Embryonic facial prominence (tissue), 1 donor: ENCODE measurements at regions not wholly inside any gene's neighbourhood (a gene's known extent, or its start where the extent isn't known, plus 50 kb on each side); places are given as distances from the start of the nearest gene placed in this dataset.
"Not testable (repeated sequence)": the region's sequence is repeated elsewhere in the genome, so short reads cannot be mapped to it uniquely, and the experiment has no call there.

Experiments used
- DNase-seq: peaks from one replicate; pipeline ENCODE4 v3.0.0-alpha.2; 2016; ENCODE audit errors: extremely low spot score

GRCh38 chr9:21694424-21694823 is 108.0 kb upstream of the MTAP start:
- no peak for DNase-seq

DNA sequence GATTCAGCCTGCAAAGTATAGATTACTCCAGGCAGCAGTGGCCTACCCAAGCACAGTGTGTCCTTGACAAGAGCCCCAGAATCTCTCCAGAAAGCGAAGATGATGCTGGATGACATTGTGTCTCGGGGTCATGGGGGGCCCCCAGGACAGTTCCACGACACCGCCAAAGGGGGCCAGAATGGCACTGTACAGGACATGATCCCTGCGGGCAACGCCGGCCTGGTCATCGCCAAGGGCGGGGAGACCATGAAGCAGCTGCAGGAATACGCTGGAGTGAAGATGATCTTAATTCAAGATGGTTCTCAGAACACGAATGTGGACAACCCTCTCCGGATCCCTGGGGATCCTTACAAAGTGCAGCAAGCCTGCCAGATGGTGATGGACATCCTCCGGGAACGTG is 107.0 kb upstream of the MTAP start:
- DNase-seq: no peak

GRCh38 chr9:21695874-21696341 is 106.5 kb upstream of the MTAP start:
- no peak for DNase-seq

GRCh38 chr9:21696411-21696871 is 106.0 kb upstream of the MTAP start:
- DNase-seq: no peak

- DNase-seq: no peak
These were observed 94.2 kb upstream of the MTAP start for GRCh38 chr9:21708260-21708711.

- no peak for DNase-seq
These were observed 93.6 kb upstream of the MTAP start for GRCh38 chr9:21708856-21709255.

DNA sequence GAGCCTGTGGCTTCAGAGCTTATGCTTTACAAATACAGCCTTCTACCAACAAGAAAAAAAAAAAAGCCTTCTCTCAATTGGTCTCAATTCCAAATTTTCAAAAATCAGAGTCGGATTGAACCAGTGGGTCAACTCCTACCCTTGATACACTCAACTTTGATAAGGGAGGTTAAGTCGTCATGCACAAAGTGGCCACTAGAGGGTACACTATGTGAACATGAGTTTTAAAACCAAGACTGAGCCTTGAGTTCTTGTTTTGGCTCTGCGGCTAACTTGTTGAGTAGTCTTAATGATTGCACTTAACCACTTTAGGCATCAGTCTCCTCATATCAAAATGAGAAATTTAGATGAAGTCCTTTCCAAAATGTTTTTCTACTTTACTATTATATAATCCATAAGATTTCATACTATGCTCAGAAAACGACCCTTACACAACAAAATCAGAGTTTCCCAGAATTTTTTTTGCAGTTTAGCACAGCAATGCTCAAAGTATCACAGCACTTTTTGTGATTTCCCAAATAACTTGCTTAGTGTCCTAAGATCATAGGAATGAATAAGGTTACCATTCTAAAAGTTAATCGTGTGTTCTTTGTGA is 92.9 kb upstream of the MTAP start:
- DNase-seq: no peak

DNA sequence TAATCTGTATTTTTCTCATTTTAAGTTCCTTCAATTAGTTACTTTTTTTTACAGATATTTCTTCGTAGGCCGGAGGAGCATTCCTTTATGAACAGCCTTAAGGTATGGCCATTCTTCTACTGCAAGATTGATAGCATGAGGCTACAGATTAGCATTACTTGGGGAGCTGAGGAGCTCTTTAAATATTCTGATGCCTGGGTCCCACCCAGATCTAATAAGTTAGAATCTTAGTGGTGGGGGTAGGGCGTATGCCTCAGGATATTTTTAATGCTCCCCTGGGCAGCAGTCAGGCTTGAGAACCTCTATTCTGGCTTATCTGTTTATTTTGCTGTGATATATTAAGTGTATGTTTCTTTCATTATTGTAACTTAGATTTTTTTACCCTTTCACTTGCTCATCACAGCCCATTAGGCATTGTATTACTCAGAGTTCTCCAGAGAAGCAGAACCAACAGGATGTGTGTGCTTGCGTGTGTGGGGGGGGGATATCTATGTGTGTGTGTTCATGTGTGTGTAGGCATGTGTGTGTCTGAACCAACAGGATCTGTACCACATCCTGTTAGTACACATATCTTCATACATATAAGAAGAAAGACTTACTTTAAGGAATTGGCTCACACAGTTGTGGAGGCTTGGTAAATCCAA is 91.8 kb upstream of the MTAP start:
- no peak for DNase-seq

- DNase-seq: no peak
These were observed 90.9 kb upstream of the MTAP start for GRCh38 chr9:21711504-21711903.

GRCh38 chr9:21715408-21715807 is 87.0 kb upstream of the MTAP start:
- no peak for DNase-seq

DNA sequence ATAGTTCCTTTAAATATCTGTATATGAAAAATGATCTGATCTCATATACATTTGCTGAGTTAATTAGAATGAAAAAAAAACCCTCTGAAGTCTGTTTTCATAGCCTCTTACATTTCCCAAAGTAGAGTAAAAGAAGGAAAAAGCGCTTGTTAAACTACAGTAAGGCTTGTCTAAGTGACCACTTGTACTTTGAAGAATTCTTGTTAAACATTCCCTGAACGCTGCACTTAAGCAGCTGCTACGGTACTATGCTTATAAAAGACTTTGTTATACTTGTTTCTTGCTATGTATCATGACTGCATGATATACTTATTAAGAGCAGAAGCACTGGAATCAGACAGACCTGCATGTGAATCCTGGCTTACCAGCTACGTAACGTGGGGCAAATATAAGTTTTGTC is 81.7 kb upstream of the MTAP start:
- no peak for DNase-seq

DNA sequence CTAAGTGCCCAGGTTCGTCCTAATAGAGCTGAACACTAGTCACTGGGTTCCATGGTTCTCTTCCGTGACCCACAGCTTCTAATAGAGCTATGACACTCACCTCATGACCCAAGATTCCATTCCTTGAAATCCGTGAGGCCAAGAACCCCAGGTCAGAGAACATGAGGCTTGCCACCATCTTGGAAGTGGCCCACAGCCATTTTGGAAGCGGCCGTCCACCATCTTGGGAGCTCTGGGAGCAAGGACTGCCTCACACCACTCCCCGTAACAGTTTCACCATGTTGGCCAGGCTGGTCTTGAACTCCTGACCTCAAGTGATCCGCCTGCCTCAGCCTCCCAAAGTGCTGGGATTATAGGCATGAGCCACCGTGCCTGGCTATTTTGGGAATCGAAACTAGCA is 75.0 kb upstream of the MTAP start:
- not testable (repeated sequence) for DNase-seq

DNA sequence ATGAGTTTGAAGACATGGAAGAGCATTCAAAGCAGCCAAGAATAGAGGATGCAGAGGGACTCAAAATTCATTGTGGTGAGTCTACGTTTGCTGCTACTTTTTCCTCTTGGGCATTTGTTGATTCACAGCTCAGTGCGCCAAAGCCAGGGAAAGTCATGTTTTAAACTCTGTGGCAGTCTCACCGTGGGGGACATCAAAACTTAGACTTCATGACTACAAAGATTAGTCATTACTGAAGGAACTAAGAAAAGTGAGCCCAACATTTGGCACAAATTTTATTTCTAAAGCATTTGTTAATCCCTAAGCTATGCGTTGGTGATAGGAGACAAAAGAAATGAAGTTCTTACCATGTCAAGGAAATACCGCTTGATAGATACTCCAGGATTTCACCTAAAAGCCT is 73.7 kb upstream of the MTAP start:
- DNase-seq: no peak

- no peak for DNase-seq
These were observed 72.8 kb upstream of the MTAP start for GRCh38 chr9:21729648-21730047.

- DNase-seq: no peak
These were observed 71.5 kb upstream of the MTAP start for GRCh38 chr9:21730899-21731298.

DNA sequence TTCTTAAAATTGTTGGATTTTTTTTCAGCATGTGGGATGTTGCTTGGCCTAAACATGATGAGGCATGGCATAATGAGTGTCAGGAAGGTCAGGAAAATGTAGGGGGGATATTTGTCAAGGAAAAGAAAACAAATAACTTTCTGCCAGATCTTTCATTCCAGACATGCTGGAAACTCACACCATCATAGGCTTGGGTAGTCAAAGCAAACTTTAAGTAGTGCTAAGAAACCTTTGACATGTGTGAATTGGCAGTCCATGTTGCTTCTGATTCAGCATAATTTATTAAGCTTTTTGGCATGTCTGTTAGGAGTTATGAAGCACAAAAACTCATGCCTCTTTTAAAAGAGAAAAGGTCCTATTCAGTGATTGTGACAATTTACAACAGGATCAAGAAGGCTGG is 61.3 kb upstream of the MTAP start:
- no peak for DNase-seq

- no peak for DNase-seq
These were observed 58.1 kb upstream of the MTAP start for GRCh38 chr9:21744320-21744719.

DNA sequence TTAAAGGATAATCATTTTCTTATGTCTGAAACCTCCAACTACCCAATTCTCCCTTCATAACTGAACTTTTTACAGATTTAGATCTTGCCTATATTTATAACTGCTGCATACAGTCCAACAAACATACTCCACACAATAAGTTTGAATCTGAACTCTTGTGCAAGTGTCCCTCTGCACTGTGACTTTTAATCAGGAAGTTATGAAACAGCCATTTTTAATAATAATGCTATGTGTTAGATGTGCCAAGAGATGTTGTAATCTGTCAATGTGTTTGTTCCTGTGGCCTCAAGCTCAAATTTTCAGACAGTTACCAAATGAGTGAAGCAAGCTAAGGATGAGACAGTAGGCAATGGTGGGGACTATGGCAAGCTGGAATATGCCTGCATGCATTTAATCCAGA is 57.6 kb upstream of the MTAP start:
- DNase-seq: no peak

- DNase-seq: no peak
These were observed 55.9 kb upstream of the MTAP start for GRCh38 chr9:21746550-21746949.

- no peak for DNase-seq
These were observed 55.3 kb upstream of the MTAP start for GRCh38 chr9:21747175-21747574.

DNA sequence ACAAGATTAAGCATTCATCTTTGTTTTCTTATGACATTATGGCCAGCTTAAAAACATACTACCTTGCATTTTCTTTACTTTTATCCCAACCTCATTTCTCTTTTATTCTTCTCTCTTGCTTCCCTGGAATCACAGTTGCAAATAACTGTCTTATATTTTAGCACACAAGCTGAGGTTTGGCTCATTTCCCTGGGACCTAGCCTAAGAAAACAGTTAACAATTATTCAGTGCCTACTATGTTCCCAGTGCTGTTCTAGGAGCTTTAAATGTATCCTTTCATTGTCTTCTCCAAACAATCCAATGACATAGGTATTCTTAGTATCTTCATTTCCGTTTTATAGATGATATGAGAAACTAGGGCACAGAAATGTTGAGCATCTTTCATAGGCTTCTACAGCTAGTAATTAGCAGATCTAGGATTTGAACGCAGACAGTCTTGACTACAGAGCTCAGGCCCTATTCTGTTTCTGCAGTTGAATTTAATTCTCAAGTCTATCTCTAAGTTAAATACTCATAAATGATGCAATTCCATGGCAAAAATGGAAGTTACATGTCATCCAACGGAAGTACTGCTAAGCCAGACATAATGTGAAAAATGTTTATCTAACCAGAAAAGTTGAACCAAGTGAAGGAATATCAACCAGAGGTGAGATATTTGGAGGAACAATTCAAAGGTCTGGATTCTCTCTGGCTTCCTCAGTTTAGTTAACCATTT is 52.3 kb upstream of the MTAP start:
- DNase-seq: no peak

- no peak for DNase-seq
These were observed 50.4 kb upstream of the MTAP start for GRCh38 chr9:21751998-21752397.
